ENCODE measurements at regions not wholly inside any gene's neighbourhood (a gene's known extent, or its start where the extent isn't known, plus 50 kb on each side); places are given as distances from the start of the nearest gene placed in this dataset.

- no peak overlapping the region for H3K9ac ChIP-seq (ENCODE audit: low read length)
- H3K79me2 ChIP-seq (ENCODE audit: insufficient read depth, low read length) = no peaks in the 10 kb centered on the region
- no TSS peak for BruUV-seq (replicated peaks)
- ChIA-PET CTCF (no interaction called here), POLR2A (interaction anchor here (0.6 kb wide), 1 partner anchor 29 kb away, joined by 3 read pairs; no protein-coding TSS in a partner anchor), RAD21 (ENCODE audit: low non-redundant PET in 1 of 2, low total read pairs in 2 of 2, uncharacterized antibody in 2 of 2, unreplicated experiment in 2 of 2) (no interaction called here)
- no peak overlapping the region for H3K27ac ChIP-seq (ENCODE audit: low read depth, low read length)
- intact Hi-C loops (cut with micrococcal nuclease) = no loop called here
- DNase-seq (ENCODE audit: low read depth, low spot score) (no peak), ATAC-seq (no peak)
- H3K9me2 ChIP-seq (ENCODE audit: insufficient read depth) = no peaks in the 10 kb centered on the region
- TF ChIP-seq EZH2 (IDR thresholded peaks at IDR 0.05) (no peak), RAD21 (IDR thresholded peaks at IDR 0.05; ENCODE audit: low read depth) (no peak), ZFX (IDR thresholded peaks at IDR 0.05) (no peak), SP1 (IDR thresholded peaks at IDR 0.05; ENCODE audit: low read depth) (no peak), YY1 (IDR thresholded peaks at IDR 0.05; ENCODE audit: extremely low read depth, insufficient replicate concordance, low read depth, low read length) (no peak), CEBPB (IDR thresholded peaks at IDR 0.05; ENCODE audit: low read depth) (no peak), JUND (IDR thresholded peaks at IDR 0.05) (no peak), ZNF274 (IDR thresholded peaks at IDR 0.05; ENCODE audit: low read depth, low read length) (no peak), TCF7L2 (IDR thresholded peaks at IDR 0.05; ENCODE audit: borderline replicate concordance, extremely low read depth, insufficient read depth, insufficient read length) (no peak)
- TF ChIP-seq, protein P1, sequence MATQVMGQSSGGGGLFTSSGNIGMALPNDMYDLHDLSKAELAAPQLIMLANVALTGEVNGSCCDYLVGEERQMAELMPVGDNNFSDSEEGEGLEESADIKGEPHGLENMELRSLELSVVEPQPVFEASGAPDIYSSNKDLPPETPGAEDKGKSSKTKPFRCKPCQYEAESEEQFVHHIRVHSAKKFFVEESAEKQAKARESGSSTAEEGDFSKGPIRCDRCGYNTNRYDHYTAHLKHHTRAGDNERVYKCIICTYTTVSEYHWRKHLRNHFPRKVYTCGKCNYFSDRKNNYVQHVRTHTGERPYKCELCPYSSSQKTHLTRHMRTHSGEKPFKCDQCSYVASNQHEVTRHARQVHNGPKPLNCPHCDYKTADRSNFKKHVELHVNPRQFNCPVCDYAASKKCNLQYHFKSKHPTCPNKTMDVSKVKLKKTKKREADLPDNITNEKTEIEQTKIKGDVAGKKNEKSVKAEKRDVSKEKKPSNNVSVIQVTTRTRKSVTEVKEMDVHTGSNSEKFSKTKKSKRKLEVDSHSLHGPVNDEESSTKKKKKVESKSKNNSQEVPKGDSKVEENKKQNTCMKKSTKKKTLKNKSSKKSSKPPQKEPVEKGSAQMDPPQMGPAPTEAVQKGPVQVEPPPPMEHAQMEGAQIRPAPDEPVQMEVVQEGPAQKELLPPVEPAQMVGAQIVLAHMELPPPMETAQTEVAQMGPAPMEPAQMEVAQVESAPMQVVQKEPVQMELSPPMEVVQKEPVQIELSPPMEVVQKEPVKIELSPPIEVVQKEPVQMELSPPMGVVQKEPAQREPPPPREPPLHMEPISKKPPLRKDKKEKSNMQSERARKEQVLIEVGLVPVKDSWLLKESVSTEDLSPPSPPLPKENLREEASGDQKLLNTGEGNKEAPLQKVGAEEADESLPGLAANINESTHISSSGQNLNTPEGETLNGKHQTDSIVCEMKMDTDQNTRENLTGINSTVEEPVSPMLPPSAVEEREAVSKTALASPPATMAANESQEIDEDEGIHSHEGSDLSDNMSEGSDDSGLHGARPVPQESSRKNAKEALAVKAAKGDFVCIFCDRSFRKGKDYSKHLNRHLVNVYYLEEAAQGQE (IDR thresholded peaks at IDR 0.05; ENCODE audit: low read depth) = no peak
- TF ChIP-seq, protein P2, sequence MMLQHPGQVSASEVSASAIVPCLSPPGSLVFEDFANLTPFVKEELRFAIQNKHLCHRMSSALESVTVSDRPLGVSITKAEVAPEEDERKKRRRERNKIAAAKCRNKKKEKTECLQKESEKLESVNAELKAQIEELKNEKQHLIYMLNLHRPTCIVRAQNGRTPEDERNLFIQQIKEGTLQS (IDR thresholded peaks at IDR 0.05) = no peak
- H4K20me1 ChIP-seq (ENCODE audit: insufficient read depth) = no peaks in the 10 kb centered on the region
- H3K4me2 ChIP-seq (ENCODE audit: low read length) = no peak overlapping the region
- no peaks in the 10 kb centered on the region for H3K27me3 ChIP-seq (ENCODE audit: insufficient read depth, low read length)
- no peak overlapping the region for H2AFZ ChIP-seq (ENCODE audit: low read depth, low read length, poor library complexity, severe bottlenecking)
- peaks cover 6 to 9% of the 10 kb centered on the region in 2 experiments for H3K4me1 ChIP-seq (ENCODE audit: control insufficient read depth in 1 of 2, insufficient read depth in 2 of 2, low read length in 2 of 2)
- no peak overlapping the region for H3K4me3 ChIP-seq (replicated peaks in 1 of 2; ENCODE audit: low read depth in 1 of 2, low read length in 2 of 2)
- no peaks in the 10 kb centered on the region for H3K9me3 ChIP-seq (ENCODE audit: control insufficient read depth in 1 of 2, insufficient read depth in 1 of 2, low read depth in 1 of 2, low read length in 2 of 2)
- H3K36me3 ChIP-seq (ENCODE audit: control insufficient read depth in 1 of 2, insufficient read depth in 2 of 2, low read length in 2 of 2) = no peaks in the 10 kb centered on the region
These were observed 112.2 kb downstream of the BCOR start for GRCh38 chrX:39985551-39985950.

Data from HCT116 (cell line).